HG03342 (cell line): ENCODE measurements at regions not wholly inside any gene's neighbourhood (a gene's known extent, or its start where the extent isn't known, plus 50 kb on each side); places are given as distances from the start of the nearest gene placed in this dataset.
"Not testable (repeated sequence)": the region's sequence is repeated elsewhere in the genome, so short reads cannot be mapped to it uniquely, and the experiment has no call there.

Experiments used
- ATAC-seq: cut with Tn5 transposase; IDR thresholded peaks from one replicate; pipeline ENCODE4 v1.9.1; 2021; ENCODE audit warnings: mild to moderate bottlenecking, moderate library complexity; ENCODE audit not compliant: unreplicated experiment

DNA sequence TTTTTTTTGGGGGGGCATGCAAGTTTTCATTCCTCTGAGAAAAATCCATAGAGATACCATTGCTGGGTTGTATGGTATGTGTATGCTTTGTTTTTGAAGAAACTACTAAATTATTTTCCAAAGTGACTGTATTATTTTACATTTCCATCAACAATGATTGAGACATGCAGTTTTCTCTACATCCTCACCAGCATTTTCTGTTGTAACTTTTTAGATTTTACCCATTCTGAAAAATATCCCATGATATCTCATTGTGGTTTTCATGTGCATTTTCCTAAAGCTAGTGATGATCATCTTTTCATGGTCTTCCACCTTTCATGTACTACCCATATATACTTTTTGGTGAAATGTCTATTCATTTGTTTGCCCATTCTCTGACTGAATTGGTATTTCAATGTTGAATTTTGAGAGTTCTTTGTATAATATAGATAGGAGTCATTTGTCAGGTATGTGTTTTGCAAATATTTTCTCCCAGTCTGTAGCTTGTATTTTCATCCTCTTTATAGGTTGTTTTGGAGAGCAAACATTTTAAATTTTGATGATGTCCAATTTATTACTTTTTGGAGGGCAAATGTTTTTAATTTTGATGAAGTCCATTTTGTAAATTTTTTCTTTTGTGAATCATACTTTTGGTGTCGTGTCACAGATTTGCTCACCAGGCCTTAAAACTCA lies 827.5 kb upstream of the CITED2 start:
- no peak for ATAC-seq

DNA sequence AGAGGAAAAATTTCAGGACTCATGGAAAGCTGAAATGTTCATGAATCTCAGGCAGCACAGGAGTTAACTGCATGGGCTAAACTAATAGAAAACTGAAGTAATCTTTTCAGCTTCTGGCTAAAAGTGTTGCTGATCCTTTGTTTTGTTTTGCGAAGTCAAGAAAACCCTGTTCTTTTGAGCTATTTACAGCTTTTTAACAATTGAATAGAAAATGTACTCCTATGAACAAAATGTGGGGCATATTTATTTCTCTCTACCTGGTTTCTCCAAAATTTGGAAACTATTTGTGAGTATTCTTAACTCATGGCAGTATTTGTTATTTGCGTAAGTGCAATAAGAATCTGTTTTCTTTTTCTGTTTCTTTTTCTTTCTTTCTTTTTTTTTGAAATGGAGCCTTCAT lies 818.8 kb upstream of the CITED2 start:
- no peak for ATAC-seq

- ATAC-seq: no peak
These were observed 817.6 kb upstream of the CITED2 start for GRCh38 chr6:140192018-140192417.

- not testable (repeated sequence) for ATAC-seq
These were observed 814.8 kb upstream of the CITED2 start for GRCh38 chr6:140189263-140189662.

- no peak for ATAC-seq
These were observed 811.5 kb upstream of the CITED2 start for GRCh38 chr6:140185991-140186390.

DNA sequence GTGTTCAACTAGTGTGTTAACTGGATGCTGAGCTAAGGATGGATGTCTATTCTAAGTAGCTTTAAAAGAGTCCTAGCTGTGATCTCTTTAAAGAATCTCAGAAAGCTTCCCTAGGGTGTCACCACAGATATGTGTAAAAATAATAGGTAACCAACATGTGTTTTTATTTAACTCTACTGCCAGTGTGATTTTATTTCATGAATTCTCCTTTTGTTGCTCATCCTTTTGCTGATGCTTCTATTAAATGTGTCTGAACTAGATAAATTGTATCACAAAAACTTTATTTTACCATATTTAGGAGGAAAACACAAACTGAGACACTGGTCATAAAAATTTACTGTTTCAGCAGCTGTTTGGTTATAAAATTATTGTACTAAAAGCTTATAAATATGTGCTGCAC lies 809.4 kb upstream of the CITED2 start:
- ATAC-seq: no peak

DNA sequence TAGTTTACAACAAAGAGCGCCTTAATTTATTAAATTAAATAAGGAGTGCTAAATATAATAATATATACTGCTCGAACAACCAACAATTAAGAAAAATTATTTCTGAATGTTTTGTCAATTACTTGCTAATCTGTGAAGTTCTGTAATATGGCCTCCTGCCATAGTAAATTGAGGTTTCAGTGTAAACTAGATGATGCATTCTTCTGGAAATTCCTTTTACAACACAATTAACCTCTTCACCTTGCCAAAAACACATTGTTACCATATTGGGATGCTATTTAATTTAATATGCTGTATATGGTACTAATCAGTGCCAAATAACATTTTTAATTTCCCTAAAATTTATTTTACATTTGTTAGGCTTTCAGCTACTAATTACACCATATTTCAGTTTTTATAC lies 808.4 kb upstream of the CITED2 start:
- no peak for ATAC-seq

GRCh38 chr6:140181876-140182275 lies 807.4 kb upstream of the CITED2 start:
- no peak for ATAC-seq

GRCh38 chr6:140180306-140180705 lies 805.9 kb upstream of the CITED2 start:
- ATAC-seq: no peak

GRCh38 chr6:140178935-140179334 lies 804.5 kb upstream of the CITED2 start:
- no peak for ATAC-seq

DNA sequence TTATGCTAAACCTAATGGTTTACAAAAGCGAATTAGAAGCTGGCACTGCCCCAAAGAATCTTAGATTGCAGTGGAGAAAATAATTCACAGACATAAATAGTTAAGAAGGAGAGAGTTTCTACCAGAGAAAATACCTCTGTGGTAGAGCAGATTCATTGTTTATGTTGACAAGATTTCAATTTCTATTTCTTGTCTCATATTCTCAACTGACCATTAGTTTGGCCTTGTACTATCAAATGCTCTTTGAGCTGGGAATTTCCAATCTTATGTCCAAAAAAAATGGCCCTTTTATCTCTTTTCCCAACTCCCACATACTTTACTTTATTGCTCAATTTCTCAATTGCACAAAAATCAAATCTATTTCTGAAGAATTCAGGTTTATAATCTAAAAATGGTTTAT lies 804.1 kb upstream of the CITED2 start:
- ATAC-seq: no peak

GRCh38 chr6:140176306-140176705 lies 801.9 kb upstream of the CITED2 start:
- ATAC-seq: no peak

GRCh38 chr6:140175486-140175885 lies 801.0 kb upstream of the CITED2 start:
- ATAC-seq: no peak

DNA sequence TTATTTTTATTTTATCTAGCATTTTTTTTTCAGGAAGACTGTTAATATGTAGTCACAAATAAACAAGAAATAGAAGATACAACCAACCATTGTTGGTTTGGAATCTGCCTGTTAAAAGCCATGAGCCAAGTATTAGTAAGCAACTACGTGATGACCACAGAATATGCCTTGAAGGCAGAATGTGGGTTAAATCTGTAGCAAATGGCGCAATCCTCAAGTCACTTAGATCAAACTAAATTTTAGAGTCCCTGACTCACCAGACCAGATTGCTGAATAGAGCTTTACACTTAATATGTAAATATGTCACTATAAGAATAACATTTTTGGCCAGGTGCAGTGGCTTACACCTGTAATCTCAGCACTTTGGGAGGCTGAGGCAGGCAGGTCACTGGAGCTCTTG lies 800.1 kb upstream of the CITED2 start:
- ATAC-seq: no peak

DNA sequence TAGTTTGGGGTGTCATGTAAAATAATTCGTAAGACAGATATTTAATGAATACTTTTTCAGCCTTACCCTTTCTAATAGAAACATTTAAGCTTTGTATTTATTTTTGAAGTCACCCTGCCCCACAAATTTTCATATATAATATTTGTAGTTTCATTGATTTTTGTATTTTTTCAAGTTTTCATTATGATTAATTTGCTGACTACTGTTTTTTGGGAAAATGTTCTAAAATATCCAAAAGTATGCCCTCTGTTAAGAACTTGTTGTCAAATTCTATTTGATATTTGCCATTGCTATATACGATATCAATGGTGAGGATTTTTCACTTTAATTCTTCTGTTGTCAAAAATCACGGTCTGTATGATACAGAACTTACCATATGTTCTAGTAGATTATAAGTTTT lies 793.9 kb upstream of the CITED2 start:
- ATAC-seq: no peak

DNA sequence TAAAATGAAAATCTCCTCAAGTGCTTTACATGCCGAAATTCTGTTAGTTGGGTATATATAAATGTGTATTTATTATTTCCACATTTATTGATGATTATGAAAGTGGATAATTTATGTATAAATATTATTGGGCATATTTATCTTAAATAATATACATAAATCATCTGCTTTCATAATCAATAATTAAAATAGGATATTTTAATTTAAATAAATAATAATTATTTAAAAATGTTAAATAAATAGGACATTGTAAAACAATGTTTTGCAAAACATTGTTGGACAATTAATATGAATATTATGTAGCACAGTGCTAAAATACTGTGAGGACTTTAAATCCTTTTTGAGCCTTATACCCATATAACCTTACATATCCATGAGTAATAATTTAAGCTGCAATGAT lies 786.5 kb upstream of the CITED2 start:
- ATAC-seq: no peak

DNA sequence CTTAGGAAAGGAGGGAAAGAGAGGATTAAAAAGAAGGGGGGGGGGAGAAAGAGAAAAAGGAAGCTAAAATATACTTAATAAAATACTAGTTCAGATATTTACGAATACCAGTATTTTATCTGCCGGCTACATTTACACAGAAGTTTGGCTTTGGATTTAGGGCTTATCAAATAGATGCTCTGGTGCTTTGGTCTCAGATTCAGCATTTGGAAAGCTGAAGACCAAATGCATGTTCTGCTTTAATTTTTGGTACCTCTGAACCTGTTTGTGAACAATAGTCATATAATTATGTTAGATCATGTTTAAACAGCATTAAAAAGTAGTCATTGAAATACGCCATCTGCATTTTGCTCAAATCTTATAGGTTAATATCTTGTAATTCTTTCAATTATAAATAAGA lies 786.0 kb upstream of the CITED2 start:
- ATAC-seq: no peak

DNA sequence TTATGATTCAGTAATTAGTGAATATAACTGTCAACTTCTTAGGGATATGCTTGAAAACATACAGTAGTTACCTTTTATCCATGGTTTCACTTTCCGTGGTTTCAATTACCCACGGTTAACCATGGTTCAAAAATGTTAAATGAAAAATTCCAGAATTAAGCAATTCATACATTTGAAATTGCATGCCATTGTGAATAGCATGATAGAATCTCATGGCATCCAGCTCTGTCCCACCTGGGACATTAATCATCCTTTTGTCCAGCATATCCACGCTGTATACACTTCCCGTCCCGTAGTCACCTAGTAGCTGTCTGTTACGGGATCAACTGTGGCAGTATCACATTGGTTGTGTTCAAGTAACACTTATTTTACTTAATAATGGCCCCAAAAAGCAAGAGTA lies 781.7 kb upstream of the CITED2 start:
- no peak for ATAC-seq

DNA sequence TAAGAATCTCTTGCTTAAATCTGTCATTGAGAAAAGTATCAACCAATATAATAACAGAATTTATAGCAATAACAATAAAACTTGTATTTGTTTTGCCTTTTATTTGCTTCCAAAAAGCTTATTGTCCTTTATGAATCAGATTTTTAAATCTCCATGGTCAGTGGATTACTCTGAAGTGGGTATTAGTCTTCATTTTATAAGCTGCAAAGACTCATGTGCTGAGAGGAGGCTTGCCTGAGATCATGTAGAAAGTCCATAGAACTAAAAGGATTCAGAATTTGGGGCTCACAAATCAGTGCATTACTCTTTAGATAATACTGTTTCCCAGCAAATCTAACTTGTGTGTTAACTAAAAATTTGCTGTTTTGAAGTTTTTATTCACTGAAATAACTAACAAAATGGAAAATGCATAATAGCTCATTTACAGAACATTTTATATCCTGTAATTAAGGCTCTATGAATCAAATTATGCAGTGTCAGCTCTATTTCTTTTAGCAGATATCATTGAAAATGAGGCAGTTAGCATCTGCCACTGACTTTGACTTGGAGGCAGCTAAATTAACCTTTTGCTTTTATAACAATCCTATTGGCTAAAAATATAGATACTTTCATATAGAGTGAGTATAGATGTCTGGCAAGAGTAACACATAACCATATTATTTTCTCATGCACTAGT lies 781.1 kb upstream of the CITED2 start:
- no peak for ATAC-seq

DNA sequence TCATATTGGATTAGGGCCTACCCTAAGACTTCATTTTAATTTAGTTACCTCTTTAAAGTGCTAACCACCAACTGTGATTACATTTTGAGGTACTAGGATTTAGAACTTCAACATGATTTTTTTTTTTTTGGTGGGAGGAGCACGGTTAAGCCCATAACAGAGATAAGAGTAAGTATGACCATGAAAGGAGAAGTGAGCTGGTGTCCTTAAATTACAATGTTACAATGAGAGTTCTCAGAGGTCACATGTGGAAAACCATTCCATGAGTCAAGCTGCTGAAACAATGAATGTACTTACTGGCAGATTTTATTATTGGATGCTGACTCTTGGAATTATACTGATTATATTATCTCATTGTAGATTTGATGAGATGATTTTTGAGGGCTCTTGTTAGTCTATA lies 779.3 kb upstream of the CITED2 start:
- no peak for ATAC-seq

- not testable (repeated sequence) for ATAC-seq
These were observed 773.7 kb upstream of the CITED2 start for GRCh38 chr6:140147825-140148814.

DNA sequence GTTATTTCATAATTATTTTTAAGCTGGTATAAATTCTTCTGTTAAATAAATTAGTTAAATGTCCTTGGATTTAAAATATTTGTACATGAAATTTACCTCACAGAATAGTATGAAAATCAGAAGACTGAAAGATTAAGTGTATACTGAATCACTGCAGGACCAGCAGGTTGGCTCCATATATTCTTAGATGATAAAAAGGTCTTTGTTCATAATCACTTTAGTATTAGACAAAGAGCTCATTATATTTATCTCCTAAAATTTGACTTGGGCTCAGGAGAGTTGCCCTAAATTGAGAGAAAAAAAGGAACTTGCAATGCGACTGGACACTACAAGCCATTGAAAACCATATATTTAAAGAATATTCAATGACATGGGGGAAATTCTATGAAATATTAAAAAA lies 766.4 kb upstream of the CITED2 start:
- ATAC-seq: no peak
